Lower lobe of right lung (tissue), 2 donors: ENCODE measurements at regions not wholly inside any gene's neighbourhood (a gene's known extent, or its start where the extent isn't known, plus 50 kb on each side); places are given as distances from the start of the nearest gene placed in this dataset.

ENCODE experiments used
- ATAC-seq, 2 donors: fragments of 200-7000 bp; cut with Tn5 transposase; one replicate each; pipeline ENCODE4 v1.9.1; 2020 to 2022; ENCODE audit warnings: mild to moderate bottlenecking in 2 of 2, moderate library complexity in 2 of 2
- DNase-seq: peaks from one replicate; pipeline ENCODE4 v3.0.0-alpha.2; 2020
- H3K27ac ChIP-seq: fragments of 200-600 bp; one replicate; pipeline ENCODE4 v1.8.0; 2022
- H3K27me3 ChIP-seq: fragments of 200-600 bp; one replicate; pipeline ENCODE4 v1.8.0; 2022; ENCODE audit warnings: low read depth
- H3K36me3 ChIP-seq: fragments of 200-600 bp; one replicate; pipeline ENCODE4 v1.8.0; 2022; ENCODE audit warnings: mild to moderate bottlenecking
- H3K4me1 ChIP-seq: fragments of 200-600 bp; one replicate; pipeline ENCODE4 v1.8.0; 2022
- H3K4me3 ChIP-seq: fragments of 200-600 bp; one replicate; pipeline ENCODE4 v1.8.0; 2022; ENCODE audit warnings: mild to moderate bottlenecking
- H3K9me3 ChIP-seq: fragments of 200-600 bp; one replicate; pipeline ENCODE4 v1.8.0; 2022
- intact Hi-C: fragments of 100-400 bp; cut with DNase I; formaldehyde crosslinking; loops from one replicate; pipeline ENCODE4 v1.11.0; 2022
- TF ChIP-seq, protein P1 (sequence below): fragments of 200-600 bp; IDR thresholded peaks from one replicate; pipeline ENCODE4 v1.8.0; 2022; ENCODE audit warnings: antibody characterized with exemption, mild to moderate bottlenecking
- donor health status: DM: no; HTN: yes; CAD: no; lungs with severe emphysema.

DNA sequence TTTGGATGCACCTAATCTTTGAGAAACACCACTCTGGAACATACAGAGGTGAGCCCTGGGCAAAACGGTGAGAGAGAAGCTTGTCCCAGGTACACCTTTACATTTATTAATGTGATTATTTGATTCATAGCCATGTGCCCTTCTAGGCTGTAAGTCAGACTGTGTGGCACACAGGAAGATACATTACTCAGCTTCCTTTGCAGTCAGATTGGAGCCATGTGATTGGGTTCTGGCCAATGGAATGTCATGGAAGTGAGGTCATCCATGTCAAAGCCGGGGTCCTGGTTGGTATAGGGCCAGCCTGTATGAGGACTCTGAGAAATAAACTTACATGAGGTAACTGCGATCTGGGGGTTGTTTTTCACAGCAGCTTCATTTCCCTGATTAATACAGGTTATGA is 106.8 kb upstream of the CD180 start:
- H3K27ac ChIP-seq, result no peak overlapping the region
- intact Hi-C loops, result no loop called here

DNA sequence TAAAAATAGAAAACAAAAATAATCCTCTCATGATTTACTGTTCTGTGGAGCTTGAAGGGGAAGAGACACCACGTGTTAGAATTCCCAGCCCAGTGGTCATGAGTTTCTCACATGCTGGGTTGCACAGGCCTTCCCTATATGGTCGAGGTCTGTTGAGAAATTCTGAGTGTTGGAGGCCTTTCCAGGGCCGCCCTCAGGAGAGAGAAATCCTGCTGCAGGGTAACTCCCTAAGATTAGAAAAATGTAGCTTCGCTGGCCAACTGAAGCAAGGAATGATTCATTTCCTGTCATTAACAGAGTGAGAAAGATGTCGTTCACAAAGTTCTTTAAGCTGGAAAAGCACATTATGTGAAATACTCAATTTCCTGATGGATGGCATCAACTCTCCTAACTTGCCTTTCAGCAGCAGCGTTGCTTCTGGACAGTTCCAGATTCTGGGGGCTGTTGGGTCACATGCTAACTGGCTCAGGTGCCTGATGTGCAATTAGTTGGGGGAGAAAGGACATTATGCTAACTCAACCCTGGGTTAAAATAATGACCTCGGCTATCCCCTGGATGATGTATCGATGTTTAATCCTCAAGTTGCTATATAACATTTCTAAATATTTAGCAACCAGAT is 104.8 kb upstream of the CD180 start:
- DNase-seq (peak; percentile 63), ATAC-seq (peak; percentile 71 to 78)
- Histone ChIP-seq H3K27me3 (no peaks in the 10 kb centered on the region), H3K9me3 (no peaks in the 10 kb centered on the region), H3K27ac (peak overlapping the region; percentile 56), H3K36me3 (no peaks in the 10 kb centered on the region), H3K4me3 (no peak overlapping the region), H3K4me1 (peaks cover 57% of the 10 kb centered on the region)
- intact Hi-C loops, result no loop called here
- TF ChIP-seq, protein P1, sequence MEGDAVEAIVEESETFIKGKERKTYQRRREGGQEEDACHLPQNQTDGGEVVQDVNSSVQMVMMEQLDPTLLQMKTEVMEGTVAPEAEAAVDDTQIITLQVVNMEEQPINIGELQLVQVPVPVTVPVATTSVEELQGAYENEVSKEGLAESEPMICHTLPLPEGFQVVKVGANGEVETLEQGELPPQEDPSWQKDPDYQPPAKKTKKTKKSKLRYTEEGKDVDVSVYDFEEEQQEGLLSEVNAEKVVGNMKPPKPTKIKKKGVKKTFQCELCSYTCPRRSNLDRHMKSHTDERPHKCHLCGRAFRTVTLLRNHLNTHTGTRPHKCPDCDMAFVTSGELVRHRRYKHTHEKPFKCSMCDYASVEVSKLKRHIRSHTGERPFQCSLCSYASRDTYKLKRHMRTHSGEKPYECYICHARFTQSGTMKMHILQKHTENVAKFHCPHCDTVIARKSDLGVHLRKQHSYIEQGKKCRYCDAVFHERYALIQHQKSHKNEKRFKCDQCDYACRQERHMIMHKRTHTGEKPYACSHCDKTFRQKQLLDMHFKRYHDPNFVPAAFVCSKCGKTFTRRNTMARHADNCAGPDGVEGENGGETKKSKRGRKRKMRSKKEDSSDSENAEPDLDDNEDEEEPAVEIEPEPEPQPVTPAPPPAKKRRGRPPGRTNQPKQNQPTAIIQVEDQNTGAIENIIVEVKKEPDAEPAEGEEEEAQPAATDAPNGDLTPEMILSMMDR, result no peak

More for the DNA sequence above, 106.8 kb upstream of the CD180 start:
- ATAC-seq (no peak), DNase-seq (no peak)
- Histone ChIP-seq H3K9me3 (no peaks in the 10 kb centered on the region), H3K4me1 (peaks cover 65% of the 10 kb centered on the region), H3K27me3 (no peaks in the 10 kb centered on the region), H3K4me3 (no peak overlapping the region), H3K36me3 (no peaks in the 10 kb centered on the region)
- TF ChIP-seq, protein P1, result no peak

DNA sequence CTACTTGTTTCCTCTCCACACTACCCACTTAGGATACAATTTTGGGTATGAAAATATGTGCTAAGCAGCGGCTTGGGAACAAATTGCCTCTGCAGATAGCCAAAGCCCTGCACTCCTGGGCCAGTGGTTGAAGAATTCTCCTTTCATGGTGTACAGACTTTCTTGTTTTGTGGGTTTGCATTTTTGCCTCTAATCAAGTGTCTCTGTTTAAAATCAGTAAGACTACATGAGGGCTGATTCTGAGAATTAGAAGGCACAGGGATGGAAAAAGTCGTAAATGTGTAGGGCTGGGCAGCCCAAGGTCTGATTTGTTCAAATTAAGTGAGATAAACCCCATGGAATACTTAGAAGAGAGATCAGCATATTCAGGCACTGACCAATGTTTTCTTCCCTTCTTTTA is 103.7 kb upstream of the CD180 start:
- Histone ChIP-seq H3K27ac (peak overlapping the region; percentile 56), H3K36me3 (no peaks in the 10 kb centered on the region), H3K4me1 (peaks cover 46% of the 10 kb centered on the region), H3K9me3 (no peaks in the 10 kb centered on the region), H3K4me3 (no peak overlapping the region), H3K27me3 (no peaks in the 10 kb centered on the region)
- no peak for DNase-seq
- intact Hi-C loops, result no loop called here
- no peak for ATAC-seq
- TF ChIP-seq, protein P1, result no peak

DNA sequence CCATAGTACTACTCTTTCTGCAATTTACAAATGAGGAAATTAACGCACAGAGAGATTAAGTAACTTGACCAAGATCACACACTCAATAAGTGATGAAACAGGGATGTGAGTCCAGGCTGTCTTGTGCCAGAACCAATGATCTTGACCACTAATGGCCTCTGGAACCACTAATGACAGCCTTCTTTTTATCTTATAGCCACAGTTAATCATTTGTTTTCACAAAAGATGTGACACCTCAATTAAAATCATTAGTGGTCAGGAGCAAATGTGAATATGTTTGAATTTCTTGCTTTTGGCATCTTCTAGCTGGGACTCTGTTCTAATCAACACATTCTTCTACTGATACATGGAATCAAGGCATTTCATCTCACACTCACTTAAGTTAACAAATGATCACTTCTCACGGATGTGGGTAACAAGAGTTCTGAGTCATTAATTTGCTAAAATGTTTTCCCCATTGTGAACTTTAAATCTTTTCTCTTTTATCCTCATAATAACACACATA is 102.7 kb upstream of the CD180 start:
- Histone ChIP-seq H3K36me3 (no peaks in the 10 kb centered on the region), H3K9me3 (no peaks in the 10 kb centered on the region), H3K4me3 (no peak overlapping the region), H3K27me3 (no peaks in the 10 kb centered on the region), H3K27ac (no peak overlapping the region), H3K4me1 (peaks cover 37% of the 10 kb centered on the region)
- TF ChIP-seq, protein P1, result no peak
- DNase-seq (no peak), ATAC-seq (peak; percentile 32 to 34)
- intact Hi-C loops, result no loop called here

DNA sequence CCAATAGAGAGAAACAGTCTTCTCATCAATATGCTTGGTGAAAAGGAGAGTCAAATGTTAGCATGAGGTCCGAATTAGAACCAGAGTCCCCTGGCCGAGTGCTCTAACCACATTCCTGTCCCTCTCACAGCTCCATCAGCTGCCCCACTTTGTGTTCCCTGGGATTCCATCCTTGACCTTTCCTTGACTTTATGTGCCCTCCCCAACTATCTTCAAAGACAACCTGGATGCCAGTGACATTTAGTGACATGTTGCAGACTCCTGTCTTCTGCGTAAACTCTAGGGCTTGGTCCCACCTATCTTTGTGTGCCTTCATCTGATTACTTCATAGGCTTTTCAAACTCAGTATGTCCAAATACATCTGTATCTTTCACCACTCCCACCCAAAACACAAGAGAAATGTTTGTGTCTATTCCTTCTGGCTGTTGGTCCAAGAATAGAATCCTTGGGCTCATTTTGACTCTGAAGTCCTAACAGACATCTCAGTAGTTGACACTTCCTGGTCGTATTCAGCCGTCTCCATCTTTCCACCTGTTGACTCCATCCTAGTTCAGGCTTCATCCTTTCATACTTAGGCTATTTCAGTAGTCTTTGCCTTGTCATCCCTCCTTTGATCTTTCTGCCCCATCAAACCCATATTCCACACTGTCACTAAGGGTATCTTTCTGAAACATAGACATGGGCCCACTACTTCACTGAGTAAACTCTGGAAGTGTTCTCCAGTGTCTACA is 101.4 kb upstream of the CD180 start:
- Histone ChIP-seq H3K4me3 (no peak overlapping the region), H3K4me1 (peaks cover 28% of the 10 kb centered on the region), H3K27me3 (no peaks in the 10 kb centered on the region), H3K36me3 (no peaks in the 10 kb centered on the region), H3K9me3 (no peaks in the 10 kb centered on the region), H3K27ac (no peak overlapping the region)
- intact Hi-C loops, result no loop called here
- TF ChIP-seq, protein P1, result no peak
- DNase-seq, result no peak
- ATAC-seq, result no peak
